Keratinocyte (primary cell): ENCODE measurements at regions not wholly inside any gene's neighbourhood (a gene's known extent, or its start where the extent isn't known, plus 50 kb on each side); places are given as distances from the start of the nearest gene placed in this dataset.

ENCODE experiments used
- DNase-seq: peaks from one replicate; pipeline ENCODE4 v3.0.0-alpha.2; 2011; ENCODE audit warnings: low read depth, missing footprints, low spot score
- FAIRE-seq: peaks from 2 replicates; lab custom pipeline; 2011; peaks lifted over from hg19 to GRCh38; lab: Jason Lieb, UNC
- H2AFZ ChIP-seq: 2 replicates; pipeline ENCODE4 v1.6.0; 2012; ENCODE audit warnings: low read length, control low read depth, inconsistent platforms; ENCODE audit not compliant: control insufficient read depth
- H3K27ac ChIP-seq: 2 replicates; pipeline ENCODE4 v1.5.1; 2011; ENCODE audit warnings: low read length; ENCODE audit not compliant: control insufficient read depth, insufficient read depth
- H3K27me3 ChIP-seq: 3 replicates; pipeline ENCODE4 v1.6.0; 2011; ENCODE audit warnings: low read length; ENCODE audit not compliant: control insufficient read depth, insufficient read depth; ENCODE audit errors: extremely low read depth
- H3K36me3 ChIP-seq, 2 experiments: 2 replicates in 1 of 2; 3 replicates in 1 of 2; pipeline ENCODE4 v1.5.1; 2011; ENCODE audit warnings: low read length in 2 of 2, mild to moderate bottlenecking in 1 of 2; ENCODE audit not compliant: control insufficient read depth in 2 of 2, insufficient read depth in 2 of 2; ENCODE audit errors: extremely low read depth in 1 of 2
- H3K4me1 ChIP-seq: 3 replicates; pipeline ENCODE4 v1.5.1; 2011; ENCODE audit warnings: low read length; ENCODE audit not compliant: control insufficient read depth, insufficient read depth; ENCODE audit errors: extremely low read depth
- H3K4me2 ChIP-seq: 3 replicates; pipeline ENCODE4 v1.6.0; 2011; ENCODE audit warnings: low read depth, low read length; ENCODE audit not compliant: control insufficient read depth, insufficient read depth; ENCODE audit errors: extremely low read depth
- H3K4me3 ChIP-seq, 3 experiments: fragments of 200-600 bp in 1 of 3; sonication (generic) in 1 of 3; 2 replicates in 2 of 3; 3 replicates in 1 of 3; pipeline ENCODE4 v1.5.1; 2011 to 2016; ENCODE audit warnings: low read length in 3 of 3, mild to moderate bottlenecking in 3 of 3, control low read depth in 2 of 3, inconsistent platforms in 1 of 3, low read depth in 1 of 3, mixed read lengths in 1 of 3, mixed run types in 1 of 3, moderate library complexity in 1 of 3; ENCODE audit not compliant: control insufficient read depth in 2 of 3, insufficient read depth in 2 of 3; ENCODE audit errors: extremely low read depth in 1 of 3
- H3K79me2 ChIP-seq: 2 replicates; pipeline ENCODE4 v1.6.0; 2012; ENCODE audit warnings: low read length; ENCODE audit not compliant: control insufficient read depth, insufficient read depth
- H3K9ac ChIP-seq: 3 replicates; pipeline ENCODE4 v1.6.0; 2011; ENCODE audit warnings: low read length; ENCODE audit not compliant: control insufficient read depth, insufficient read depth; ENCODE audit errors: extremely low read depth
- H3K9me1 ChIP-seq: 3 replicates; pipeline ENCODE4 v1.6.0; 2011; ENCODE audit warnings: low read length; ENCODE audit not compliant: control insufficient read depth, insufficient read depth; ENCODE audit errors: extremely low read depth
- H3K9me3 ChIP-seq: 2 replicates; pipeline ENCODE4 v1.5.1; 2012; ENCODE audit warnings: low read depth, low read length; ENCODE audit not compliant: control insufficient read depth
- H4K20me1 ChIP-seq: 3 replicates; pipeline ENCODE4 v1.6.0; 2011; ENCODE audit warnings: low read length; ENCODE audit not compliant: control insufficient read depth, insufficient read depth; ENCODE audit errors: extremely low read depth
- CTCF ChIP-seq, 3 experiments: IDR thresholded peaks in 1 of 3; conservative IDR thresholded peaks in 1 of 3; optimal IDR thresholded peaks in 1 of 3; 2 replicates in 2 of 3; 3 replicates in 1 of 3; pipeline versions ENCODE3 to v1.5.1; 2011; ENCODE audit warnings: low read length in 3 of 3, mild to moderate bottlenecking in 3 of 3, moderate library complexity in 2 of 3, control low read depth in 1 of 3, inconsistent platforms in 1 of 3; ENCODE audit not compliant: insufficient read depth in 2 of 3; ENCODE audit errors: extremely low read depth in 1 of 3
- EZH2 ChIP-seq: IDR thresholded peaks from one replicate; pipeline ENCODE4 v1.6.1; 2012; ENCODE audit warnings: inconsistent platforms, mild to moderate bottlenecking, low read length, moderate library complexity
- dilution Hi-C: fragments of 300-500 bp; cut with MboI; formaldehyde crosslinking; loops from one replicate; pipeline ENCODE4 v1.7.0; 2020; ENCODE audit warnings: low sequenced_read_pairs; ENCODE audit not compliant: extremely low pct_ligation_motif_present

DNA sequence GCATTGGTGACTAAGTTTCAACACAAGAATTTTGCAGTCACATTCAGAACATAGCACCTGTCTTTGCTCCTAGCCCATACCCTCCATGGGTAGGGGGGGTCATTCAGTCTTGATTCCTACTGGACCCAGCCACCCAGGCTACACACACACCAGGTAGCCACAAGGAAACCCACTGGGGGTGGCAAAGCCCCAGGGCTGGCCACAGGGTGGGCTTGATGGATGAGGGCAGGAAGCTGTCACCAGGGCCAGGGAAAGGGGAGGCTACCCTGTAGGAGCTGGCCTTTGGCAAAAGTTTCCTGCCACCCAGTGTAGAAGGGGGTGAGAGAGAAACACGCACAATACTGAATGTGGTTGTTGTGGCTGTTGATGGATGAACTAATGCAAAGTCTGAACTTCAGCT is 74.5 kb upstream of the NKX1-1 start:
- H3K27me3 ChIP-seq = no peaks in the 10 kb centered on the region
- no peak overlapping the region for H3K9ac ChIP-seq
- H3K79me2 ChIP-seq = no peaks in the 10 kb centered on the region
- H3K4me3 ChIP-seq = no peak overlapping the region
- H3K9me1 ChIP-seq = no peaks in the 10 kb centered on the region
- H3K36me3 ChIP-seq = no peaks in the 10 kb centered on the region
- no peaks in the 10 kb centered on the region for H4K20me1 ChIP-seq
- TF ChIP-seq EZH2 (no peak), CTCF (optimal IDR thresholded peaks at IDR 0.05 in 1 of 3, IDR thresholded peaks at IDR 0.05 in 1 of 3, conservative IDR thresholded peaks at IDR 0.05 in 1 of 3; ENCODE audit: extremely low read depth in 1 of 3, insufficient read depth in 2 of 3, low read length in 3 of 3) (no peak)
- H3K4me1 ChIP-seq = no peaks in the 10 kb centered on the region
- no peak for DNase-seq
- dilution Hi-C loops = no loop called here
- no peak for FAIRE-seq
- no peak overlapping the region for H2AFZ ChIP-seq
- H3K27ac ChIP-seq = no peak overlapping the region
- H3K9me3 ChIP-seq = no peaks in the 10 kb centered on the region
- no peak overlapping the region for H3K4me2 ChIP-seq

- Histone ChIP-seq H3K4me3 (no peak overlapping the region), H3K4me1 (no peaks in the 10 kb centered on the region), H3K79me2 (no peaks in the 10 kb centered on the region), H3K9me1 (no peaks in the 10 kb centered on the region), H4K20me1 (no peaks in the 10 kb centered on the region), H3K36me3 (no peaks in the 10 kb centered on the region), H3K9me3 (no peaks in the 10 kb centered on the region), H3K27ac (no peak overlapping the region), H2AFZ (no peak overlapping the region), H3K4me2 (no peak overlapping the region), H3K9ac (no peak overlapping the region), H3K27me3 (peaks cover 4% of the 10 kb centered on the region)
- DNase-seq (no peak), FAIRE-seq (no peak)
- dilution Hi-C loops = no loop called here
- TF ChIP-seq EZH2 (no peak), CTCF (optimal IDR thresholded peaks at IDR 0.05 in 1 of 3, IDR thresholded peaks at IDR 0.05 in 1 of 3, conservative IDR thresholded peaks at IDR 0.05 in 1 of 3; ENCODE audit: extremely low read depth in 1 of 3, insufficient read depth in 2 of 3, low read length in 3 of 3) (no peak)
Observed at GRCh38 chr4:1479454-1479853, 73.2 kb upstream of the NKX1-1 start.
